Calu3 (cell line): ENCODE measurements at regions not wholly inside any gene's neighbourhood (a gene's known extent, or its start where the extent isn't known, plus 50 kb on each side); places are given as distances from the start of the nearest gene placed in this dataset.

Experiments used
- BruUV-seq: library from RNA; stranded (reverse); fragments of 400-500 nt; replicated peaks from 2 replicates; lab custom pipeline; 2021; lab: Mats Ljungman, UMichigan
- CTCF ChIA-PET: fragments of 300-600 bp; sonication (Branson Sonifier 250); formaldehyde crosslinking; loops from one replicate; lab custom pipeline; 2022; ENCODE audit warnings: antibody characterized with exemption; lab: Charles Lee
- DNase-seq: peaks from one replicate; pipeline ENCODE4 v3.0.0; 2022
- H3K27ac Mint-ChIP-seq: one replicate; pipeline ENCODE4 v1.8.0; 2022; ENCODE audit warnings: mixed read lengths; ENCODE audit not compliant: unreplicated experiment
- H3K27me3 Mint-ChIP-seq: one replicate; pipeline ENCODE4 v1.8.0; 2022; ENCODE audit warnings: mixed read lengths; ENCODE audit not compliant: unreplicated experiment
- H3K36me3 Mint-ChIP-seq: one replicate; pipeline ENCODE4 v1.8.0; 2022; ENCODE audit warnings: mild to moderate bottlenecking, moderate library complexity, mixed read lengths; ENCODE audit not compliant: insufficient read depth, unreplicated experiment
- H3K4me1 Mint-ChIP-seq: one replicate; pipeline ENCODE4 v1.8.0; 2022; ENCODE audit warnings: mild to moderate bottlenecking, low read depth, mixed read lengths; ENCODE audit not compliant: unreplicated experiment
- H3K4me3 Mint-ChIP-seq: one replicate; pipeline ENCODE4 v1.8.0; 2022; ENCODE audit warnings: mild to moderate bottlenecking, low read depth, moderate library complexity, mixed read lengths; ENCODE audit not compliant: unreplicated experiment
- H3K9me3 Mint-ChIP-seq: one replicate; pipeline ENCODE4 v1.8.0; 2022; ENCODE audit warnings: low read depth, mixed read lengths; ENCODE audit not compliant: unreplicated experiment
- intact Hi-C: fragments of 100-400 bp; cut with micrococcal nuclease; formaldehyde crosslinking; loops from one replicate; pipeline ENCODE4 v1.10.0; 2022; ENCODE audit not compliant: unreplicated experiment
- TF ChIP-seq, protein P1 (sequence below): fragments of 200-600 bp; IDR thresholded peaks from one replicate; pipeline ENCODE4 v1.8.0; 2022; ENCODE audit warnings: antibody characterized with exemption; ENCODE audit not compliant: unreplicated experiment

DNA sequence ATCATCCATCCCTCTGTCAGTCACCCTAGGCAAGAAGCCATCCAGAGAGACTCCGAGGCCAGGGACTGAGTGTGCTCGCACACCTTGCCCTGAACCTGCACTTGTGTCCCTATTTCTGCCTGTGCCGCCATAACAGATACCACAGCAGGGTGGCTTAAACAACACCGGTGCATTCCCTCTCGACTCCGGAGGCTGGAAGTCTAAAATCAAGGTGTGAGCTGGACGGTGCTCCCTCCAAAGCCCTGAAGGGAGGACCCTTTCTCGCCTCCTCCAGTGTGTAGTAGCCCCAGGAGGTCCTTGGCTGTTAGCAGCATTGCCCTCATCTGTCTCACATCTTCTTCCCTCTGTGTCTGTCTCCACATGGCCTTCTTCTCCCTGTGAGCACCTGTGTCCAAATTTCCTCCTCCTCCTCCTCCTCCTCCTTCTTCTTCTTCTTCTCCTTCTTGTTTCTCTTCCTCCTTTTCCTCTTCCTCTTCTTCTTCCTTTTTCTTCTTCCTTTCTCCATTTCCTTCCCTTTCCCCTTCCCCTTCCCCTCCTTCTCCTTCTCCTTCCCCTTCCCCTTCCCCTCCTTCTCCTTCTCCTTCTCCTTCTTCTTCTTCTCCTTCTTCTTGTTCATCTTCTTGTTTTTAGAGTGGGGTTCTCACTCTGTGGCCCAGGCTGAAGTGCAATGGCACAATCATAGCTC is 98.1 kb upstream of the ENPP6 start:
- TF ChIP-seq, protein P1, sequence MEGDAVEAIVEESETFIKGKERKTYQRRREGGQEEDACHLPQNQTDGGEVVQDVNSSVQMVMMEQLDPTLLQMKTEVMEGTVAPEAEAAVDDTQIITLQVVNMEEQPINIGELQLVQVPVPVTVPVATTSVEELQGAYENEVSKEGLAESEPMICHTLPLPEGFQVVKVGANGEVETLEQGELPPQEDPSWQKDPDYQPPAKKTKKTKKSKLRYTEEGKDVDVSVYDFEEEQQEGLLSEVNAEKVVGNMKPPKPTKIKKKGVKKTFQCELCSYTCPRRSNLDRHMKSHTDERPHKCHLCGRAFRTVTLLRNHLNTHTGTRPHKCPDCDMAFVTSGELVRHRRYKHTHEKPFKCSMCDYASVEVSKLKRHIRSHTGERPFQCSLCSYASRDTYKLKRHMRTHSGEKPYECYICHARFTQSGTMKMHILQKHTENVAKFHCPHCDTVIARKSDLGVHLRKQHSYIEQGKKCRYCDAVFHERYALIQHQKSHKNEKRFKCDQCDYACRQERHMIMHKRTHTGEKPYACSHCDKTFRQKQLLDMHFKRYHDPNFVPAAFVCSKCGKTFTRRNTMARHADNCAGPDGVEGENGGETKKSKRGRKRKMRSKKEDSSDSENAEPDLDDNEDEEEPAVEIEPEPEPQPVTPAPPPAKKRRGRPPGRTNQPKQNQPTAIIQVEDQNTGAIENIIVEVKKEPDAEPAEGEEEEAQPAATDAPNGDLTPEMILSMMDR: no peak
- no TSS peak for BruUV-seq
- Mint-ChIP-seq H3K36me3 (no peaks in the 10 kb centered on the region), H3K27me3 (no peaks in the 10 kb centered on the region), H3K27ac (no peak overlapping the region), H3K4me3 (no peak overlapping the region), H3K4me1 (peaks cover 9% of the 10 kb centered on the region), H3K9me3 (no peaks in the 10 kb centered on the region)
- no peak for DNase-seq
- CTCF ChIA-PET: interaction anchor here (0.7 kb wide), 1 partner anchor 12 kb away, joined by 6 read pairs; no protein-coding TSS in a partner anchor
- intact Hi-C loops: no loop called here

DNA sequence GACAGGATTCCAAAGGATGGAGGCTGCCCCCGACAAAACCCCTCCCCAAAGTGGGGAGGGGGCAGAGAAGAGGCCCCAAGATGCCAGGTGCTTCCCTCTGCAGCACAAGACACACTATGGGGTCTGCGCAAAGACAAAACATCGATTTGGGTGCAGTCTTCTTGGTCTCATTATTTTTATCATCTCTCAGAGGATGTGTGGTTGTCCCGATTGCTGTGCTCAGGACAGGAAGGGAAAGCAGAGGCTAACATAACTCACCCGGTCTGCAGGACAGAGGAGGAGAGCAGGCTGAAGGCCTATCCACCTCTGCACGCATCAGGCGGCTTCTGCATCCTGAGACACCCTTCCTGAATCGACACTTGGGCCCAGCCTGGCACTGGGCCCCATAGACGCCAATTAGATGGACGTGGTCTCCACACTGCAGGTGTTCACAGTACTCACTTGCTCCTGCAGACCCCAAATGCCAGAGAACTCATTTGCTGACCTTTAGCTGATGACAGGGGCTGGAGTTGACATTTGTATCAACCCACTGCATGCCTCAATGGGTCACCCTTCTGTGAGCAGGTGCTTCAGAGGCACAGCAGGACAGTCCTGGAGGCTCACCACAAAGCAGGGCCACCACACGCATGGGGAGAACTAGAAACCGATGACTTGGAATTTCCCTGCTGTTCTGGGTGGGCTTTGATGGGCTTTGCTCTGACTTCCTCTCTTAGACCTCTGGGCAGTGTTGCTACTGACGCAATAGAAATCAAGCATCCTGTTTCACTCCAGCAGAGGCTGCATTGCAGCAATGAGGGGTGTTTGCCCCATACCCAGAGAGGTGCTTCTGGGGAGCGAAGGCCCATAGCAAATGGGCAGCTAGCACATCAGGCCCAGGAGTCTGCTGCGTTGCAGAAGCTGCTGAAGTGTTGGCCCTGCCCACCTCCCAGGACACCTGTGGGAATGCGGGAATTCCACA is 96.3 kb upstream of the ENPP6 start:
- no peaks in the 10 kb centered on the region for H3K36me3 Mint-ChIP-seq
- BruUV-seq: no TSS peak
- H3K27ac Mint-ChIP-seq: no peak overlapping the region
- CTCF ChIA-PET: no interaction called here
- intact Hi-C loops: no loop called here
- DNase-seq: no peak
- TF ChIP-seq, protein P1: no peak
- H3K4me1 Mint-ChIP-seq: peaks cover 12% of the 10 kb centered on the region
- no peaks in the 10 kb centered on the region for H3K27me3 Mint-ChIP-seq
- H3K9me3 Mint-ChIP-seq: peaks cover 2% of the 10 kb centered on the region
- H3K4me3 Mint-ChIP-seq: no peak overlapping the region

DNA sequence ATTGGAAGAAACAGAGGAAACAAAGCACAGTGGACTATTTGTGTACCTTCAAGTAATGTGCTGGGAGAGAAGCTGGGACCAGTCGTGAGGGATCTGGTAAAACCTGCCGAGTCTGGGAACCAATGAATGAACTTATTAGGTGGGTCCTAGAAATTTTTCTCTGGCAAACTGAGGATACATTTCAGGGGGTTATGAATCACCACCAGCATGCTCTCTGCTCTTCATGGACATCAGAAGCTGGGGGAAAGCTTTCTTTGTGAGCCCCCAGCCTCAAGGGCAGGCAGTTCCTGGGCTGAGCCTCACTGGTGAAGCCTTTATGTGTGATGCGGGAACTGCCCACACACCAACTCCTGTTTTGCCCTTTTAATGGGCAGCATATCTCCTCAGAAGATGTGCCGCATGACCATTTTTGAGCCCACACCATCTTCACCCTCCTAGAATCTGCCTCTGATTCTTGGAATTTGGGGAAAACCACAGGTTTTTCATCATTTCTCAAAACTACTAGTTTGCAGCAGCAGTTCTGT is 95.4 kb upstream of the ENPP6 start:
- BruUV-seq: no TSS peak
- intact Hi-C loops: no loop called here
- TF ChIP-seq, protein P1: no peak
- Mint-ChIP-seq H3K27ac (no peak overlapping the region), H3K4me1 (peaks cover 12% of the 10 kb centered on the region), H3K9me3 (peaks cover 2% of the 10 kb centered on the region), H3K4me3 (no peak overlapping the region), H3K27me3 (no peaks in the 10 kb centered on the region), H3K36me3 (no peaks in the 10 kb centered on the region)
- no peak for DNase-seq
- CTCF ChIA-PET: no interaction called here

DNA sequence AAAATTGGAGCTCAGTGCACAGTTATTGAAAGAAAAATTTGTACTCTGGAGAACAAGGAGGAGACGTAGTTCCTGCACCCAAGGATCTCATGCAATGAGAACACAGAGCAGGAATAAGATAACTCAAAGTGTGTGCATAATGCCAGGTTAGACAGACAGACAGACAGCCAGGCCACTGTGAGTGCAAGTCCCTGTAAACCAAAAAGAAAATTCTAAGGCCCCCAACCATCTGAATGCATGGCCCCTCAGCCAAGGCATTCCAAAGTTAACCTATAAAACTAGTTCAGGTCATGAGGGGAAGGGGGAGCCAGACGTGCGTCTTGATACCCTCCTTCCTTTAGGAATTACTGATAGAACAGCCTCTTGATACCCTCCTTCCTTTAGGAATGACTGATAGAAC is 94.5 kb upstream of the ENPP6 start:
- CTCF ChIA-PET: no interaction called here
- H3K4me1 Mint-ChIP-seq: peaks cover 12% of the 10 kb centered on the region
- no peaks in the 10 kb centered on the region for H3K36me3 Mint-ChIP-seq
- peaks cover 2% of the 10 kb centered on the region for H3K9me3 Mint-ChIP-seq
- intact Hi-C loops: no loop called here
- H3K27me3 Mint-ChIP-seq: no peaks in the 10 kb centered on the region
- DNase-seq: no peak
- H3K4me3 Mint-ChIP-seq: no peak overlapping the region
- TF ChIP-seq, protein P1: no peak
- H3K27ac Mint-ChIP-seq: no peak overlapping the region
- BruUV-seq: no TSS peak
